ENCODE measurements at regions not wholly inside any gene's neighbourhood (a gene's known extent, or its start where the extent isn't known, plus 50 kb on each side); places are given as distances from the start of the nearest gene placed in this dataset.
"Not testable (repeated sequence)": the region's sequence is repeated elsewhere in the genome, so short reads cannot be mapped to it uniquely, and the experiment has no call there.

DNA sequence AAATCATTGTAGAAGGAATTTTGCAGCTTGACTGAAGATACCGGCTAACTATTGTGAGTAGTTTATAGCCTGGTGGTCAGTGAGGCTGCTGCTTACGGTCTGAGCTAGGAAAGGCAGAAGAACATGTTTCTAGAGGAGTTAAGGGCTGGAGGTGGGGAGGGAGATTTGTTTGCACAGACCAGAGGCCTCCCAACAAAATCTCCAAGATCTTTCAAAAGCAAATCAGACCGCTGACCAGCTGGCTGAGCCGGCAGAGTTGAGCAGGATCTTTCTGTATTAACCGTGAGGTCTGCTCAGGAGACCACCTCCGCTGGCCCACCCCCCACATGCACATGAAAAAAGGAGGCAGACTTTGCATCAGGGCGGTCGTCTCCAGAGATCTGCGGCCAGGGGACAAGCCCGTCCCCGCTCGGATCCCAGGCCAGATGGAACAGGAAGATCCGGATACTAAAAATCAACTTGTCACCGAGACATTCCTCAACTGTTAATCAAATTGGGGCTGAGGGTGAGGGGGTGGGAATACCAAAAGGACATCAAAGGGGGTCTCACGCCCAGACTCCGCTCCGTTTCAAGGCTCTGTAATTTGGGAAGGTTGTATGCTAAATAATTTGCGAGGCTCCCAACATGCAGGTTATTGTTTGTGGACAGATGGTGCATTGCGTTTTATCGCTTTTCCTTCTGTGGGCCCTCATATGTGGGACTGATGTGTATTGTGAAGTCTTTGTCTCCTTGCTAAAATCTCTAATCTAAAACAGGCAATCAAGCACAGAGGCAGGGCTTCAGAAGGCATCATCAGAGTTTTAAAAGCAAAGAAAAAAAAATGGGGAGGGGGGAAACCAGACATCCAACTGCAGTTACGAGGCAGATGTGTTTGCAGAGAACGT, 319.0 kb downstream of the ZNF536 start:
- DNase-seq = no peak

- DNase-seq = no peak
These were observed 318.3 kb downstream of the ZNF536 start for GRCh38 chr19:30690525-30690924.

DNA sequence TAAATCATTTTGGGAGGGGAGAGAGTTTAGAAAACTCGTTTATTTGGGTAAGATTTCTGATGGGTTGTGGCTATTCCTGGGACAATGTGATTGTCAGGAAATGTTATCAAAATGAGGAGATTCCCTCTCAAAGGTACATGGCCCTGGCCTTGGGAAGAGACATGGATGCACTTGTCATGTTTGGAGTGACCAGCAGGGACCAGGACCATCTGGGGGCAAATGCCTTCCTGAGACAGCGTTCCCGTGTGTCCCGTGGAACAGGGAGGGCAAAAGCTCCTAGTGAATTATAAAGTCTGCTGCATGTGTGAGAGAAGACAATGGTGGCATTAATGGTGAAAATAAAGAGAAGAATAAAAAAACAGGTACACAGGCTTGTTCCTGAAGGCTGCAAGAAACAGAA, 317.3 kb downstream of the ZNF536 start:
- DNase-seq = no peak

DNA sequence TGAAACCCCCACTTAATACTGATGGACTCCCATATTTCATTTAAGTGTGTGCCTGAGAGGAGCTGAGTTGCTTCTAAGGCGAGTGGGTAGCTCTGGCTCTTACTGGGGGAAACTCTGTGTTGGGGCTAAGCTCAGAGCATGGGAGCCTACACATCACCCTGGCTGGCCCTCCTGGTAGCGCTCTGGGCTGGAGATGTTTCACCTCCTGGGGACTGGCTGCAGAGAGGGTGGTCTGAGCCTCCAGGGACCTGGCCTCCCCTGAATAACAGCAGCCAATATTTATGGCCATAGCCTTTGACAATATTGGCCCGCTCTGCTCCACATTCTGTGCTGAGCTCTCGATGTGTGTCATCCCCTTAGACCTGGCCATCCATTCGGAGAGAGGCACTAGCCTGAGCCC, 316.5 kb downstream of the ZNF536 start:
- DNase-seq = no peak

- no peak for DNase-seq
These were observed 314.8 kb downstream of the ZNF536 start for GRCh38 chr19:30686826-30687566.

DNA sequence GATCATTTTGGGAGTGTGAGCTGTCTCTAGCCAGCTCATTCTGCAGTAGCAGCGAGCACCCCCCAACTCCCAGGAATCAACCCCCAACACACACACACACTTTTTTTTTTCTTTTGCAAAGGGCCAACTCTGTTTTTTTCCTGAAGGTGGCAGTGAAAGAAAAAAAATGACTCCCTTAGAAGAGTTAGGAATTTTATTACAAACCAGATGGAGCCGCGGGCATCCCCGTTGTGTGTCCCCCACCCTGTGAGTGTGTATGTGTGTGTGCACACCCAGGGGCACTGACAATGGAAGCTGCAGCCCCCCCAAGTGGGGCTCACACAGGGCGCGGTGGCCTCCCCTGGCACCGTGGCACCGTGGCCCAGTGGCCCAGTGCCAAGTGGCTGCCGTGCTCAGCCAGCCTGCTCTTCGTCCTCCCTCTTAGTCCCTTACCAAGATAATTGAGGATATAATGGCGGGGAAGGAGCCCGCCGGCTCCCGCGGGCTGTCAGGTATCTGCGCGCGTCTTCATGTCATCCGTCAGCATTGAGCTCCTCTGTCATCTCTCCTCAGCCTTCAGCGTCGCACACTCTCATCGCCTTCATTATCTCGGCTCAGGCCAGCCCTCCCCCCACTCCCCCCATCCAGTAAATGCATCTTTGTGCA, 314.1 kb downstream of the ZNF536 start:
- no peak for DNase-seq

DNA sequence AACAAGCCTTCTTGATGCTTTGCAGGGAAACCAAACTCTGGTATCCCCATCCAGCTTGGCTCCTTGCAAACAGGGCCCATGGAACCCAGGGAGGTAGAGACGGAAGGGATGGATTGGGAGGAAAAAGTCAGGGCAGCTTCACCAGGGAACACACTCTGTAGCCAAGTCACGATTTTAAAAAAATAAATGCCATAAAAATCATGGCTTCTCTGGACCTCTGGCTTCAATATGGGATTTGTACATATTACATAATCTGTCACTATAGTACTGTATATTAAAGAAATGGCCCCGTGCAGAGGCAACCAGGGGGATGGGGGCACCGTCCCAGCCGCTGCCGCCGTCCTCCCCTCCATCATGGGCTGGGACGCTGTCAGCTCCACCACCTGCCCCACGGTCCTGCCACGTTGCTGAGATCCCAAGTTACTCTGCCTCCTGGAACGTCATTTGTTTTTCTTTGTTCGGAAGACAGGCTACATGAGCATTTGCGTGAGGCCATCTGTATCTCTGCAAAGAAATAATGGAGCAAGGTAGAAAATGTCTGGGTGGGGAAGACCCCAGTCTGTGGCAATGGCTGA, 313.3 kb downstream of the ZNF536 start:
- no peak for DNase-seq

DNA sequence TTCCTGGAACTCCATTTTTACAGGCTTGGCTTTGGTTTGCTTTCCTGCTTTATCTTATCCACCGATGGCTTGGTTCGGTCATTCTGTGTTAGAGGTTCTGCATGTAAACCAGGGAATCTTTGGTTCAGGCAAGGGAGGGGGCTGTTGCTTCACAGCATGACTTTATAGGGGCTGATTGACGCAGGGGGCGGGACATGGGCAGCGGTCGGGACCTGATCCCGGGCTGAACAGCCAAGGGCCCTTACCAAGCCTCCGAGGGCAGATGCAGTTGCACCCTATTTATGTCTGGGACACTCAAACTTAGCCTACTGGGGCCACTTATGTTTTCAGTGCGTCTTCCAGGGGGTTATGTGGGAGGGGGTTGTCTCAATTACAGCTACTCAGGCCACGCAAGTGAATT, 312.4 kb downstream of the ZNF536 start:
- DNase-seq = no peak

DNA sequence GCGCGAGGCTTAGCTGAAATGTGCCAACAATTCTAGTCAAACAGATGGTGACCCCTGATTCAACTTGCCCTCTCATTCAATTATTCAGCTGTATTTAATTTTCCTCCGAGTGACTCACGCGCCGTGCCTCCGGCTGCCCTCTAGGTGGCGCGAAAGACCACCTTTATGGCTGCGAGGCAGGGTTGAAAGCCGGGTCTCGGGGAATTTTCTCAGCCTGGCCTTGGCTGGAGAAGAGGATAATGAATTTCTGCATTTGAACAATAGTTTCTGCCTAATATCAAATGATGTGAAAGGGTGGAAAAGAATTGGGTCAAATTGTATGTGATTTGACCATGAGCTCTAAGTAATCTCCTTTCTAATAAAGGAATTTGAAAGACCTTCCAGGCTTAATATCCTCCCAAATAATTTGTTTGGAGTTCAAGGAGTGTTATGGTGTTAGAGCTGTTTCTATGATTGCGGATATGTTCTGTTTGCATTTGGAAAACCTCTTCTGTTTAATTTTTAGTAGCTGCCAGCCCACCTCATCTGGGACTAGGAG, 310.9 kb downstream of the ZNF536 start:
- DNase-seq = peak; percentile 55

- DNase-seq = no peak
These were observed 310.2 kb downstream of the ZNF536 start for GRCh38 chr19:30682146-30682998.

DNA sequence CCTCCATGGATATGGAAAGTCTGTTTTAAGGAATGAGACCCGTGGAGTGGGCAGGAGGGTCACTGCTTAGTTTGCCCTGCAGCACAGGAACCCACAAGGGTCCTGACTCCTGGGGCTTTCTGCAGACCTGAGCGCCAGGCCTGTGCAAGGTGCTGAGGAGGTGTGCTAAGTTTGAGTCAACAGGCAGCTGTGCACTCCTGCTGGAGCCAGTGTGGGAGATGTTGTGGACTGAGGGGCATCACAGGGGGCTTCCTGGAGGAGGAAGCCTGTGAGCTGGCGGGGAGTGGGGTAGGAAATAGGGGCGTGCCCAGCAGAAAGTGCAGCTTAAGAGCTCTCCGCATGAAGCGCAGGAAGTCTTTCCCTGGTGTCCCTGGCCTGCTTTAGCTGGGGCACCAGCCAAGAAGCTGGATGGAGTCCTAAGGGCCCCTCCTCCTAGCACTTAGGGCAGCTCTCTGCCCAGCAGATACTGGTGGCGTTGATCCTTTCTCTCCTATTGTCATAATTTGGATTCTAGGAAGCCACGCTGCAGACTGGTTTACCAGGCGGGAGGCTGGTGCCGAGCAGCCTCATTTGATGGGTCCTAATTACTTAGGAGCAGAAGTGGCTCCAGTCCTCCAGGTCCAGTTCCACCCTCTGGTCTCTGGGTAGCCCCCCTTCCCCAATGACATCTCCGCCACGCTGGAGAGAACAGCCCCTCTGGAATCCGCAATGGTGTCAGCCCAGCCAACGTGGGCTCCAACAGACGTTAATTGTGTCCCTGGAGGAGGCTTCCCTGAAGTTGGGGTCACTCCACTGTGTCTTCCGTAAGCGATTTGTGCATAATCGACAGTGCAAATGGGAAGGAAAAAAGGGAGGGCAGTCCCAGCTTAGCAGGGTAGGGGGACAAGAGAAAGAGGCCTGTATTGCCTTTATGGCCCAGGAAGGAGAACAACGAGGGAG, 309.2 kb downstream of the ZNF536 start:
- DNase-seq = no peak

GRCh38 chr19:30680399-30680798, 308.2 kb downstream of the ZNF536 start:
- DNase-seq = not testable (repeated sequence)

GRCh38 chr19:30679789-30680188, 307.6 kb downstream of the ZNF536 start:
- no peak for DNase-seq

DNA sequence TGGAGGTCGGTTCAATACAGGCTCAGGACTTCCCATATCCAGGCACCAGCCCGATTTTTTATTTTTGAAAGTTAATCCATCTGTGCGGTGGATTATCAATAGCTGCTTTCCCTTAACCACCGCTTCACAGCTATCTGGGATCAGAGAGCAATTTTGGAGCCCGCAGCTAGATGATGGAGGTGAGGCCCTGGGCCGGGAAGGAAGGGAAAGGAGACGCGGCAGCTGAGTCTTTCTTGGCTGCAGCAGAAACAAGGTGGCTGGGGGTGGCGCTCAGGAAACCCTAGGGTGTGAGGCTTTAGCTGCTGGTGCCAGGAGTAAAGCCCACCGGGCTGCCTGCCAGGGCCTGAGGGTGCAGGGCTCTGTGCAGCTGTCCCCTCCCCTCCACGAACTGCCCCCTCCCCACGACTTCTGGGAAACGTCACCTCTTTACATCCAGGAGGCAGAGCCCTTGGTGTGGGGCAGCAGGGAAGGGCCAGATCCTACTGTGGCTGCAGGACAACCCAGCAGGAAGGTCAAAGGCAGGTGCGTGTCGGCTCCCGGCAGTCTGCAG, 307.0 kb downstream of the ZNF536 start:
- no peak for DNase-seq

GRCh38 chr19:30678168-30678567, 306.0 kb downstream of the ZNF536 start:
- DNase-seq = no peak

- DNase-seq = no peak
These were observed 305.5 kb downstream of the ZNF536 start for GRCh38 chr19:30677702-30678101.

GRCh38 chr19:30676990-30677679, 305.0 kb downstream of the ZNF536 start:
- no peak for DNase-seq

GRCh38 chr19:30675086-30675485, 302.9 kb downstream of the ZNF536 start:
- no peak for DNase-seq

GRCh38 chr19:30674656-30675055, 302.5 kb downstream of the ZNF536 start:
- no peak for DNase-seq

- no peak for DNase-seq
These were observed 301.2 kb downstream of the ZNF536 start for GRCh38 chr19:30673336-30673735.
